Liver (tissue), 8 donors: ENCODE measurements at regions not wholly inside any gene's neighbourhood (a gene's known extent, or its start where the extent isn't known, plus 50 kb on each side); places are given as distances from the start of the nearest gene placed in this dataset.

ENCODE experiments used
- DNase-seq: peaks from one replicate; pipeline ENCODE4 v3.0.0-alpha.2; 2017; ENCODE audit warnings: low spot score
- H3K27ac ChIP-seq, 2 donors: one replicate each; pipeline ENCODE4 v1.7.0; 2013; ENCODE audit warnings: inconsistent platforms in 2 of 2, low read length in 2 of 2, control low read depth in 1 of 2, low read depth in 1 of 2, mild to moderate bottlenecking in 1 of 2
- H3K27me3 ChIP-seq, 4 donors: one replicate each; pipeline versions ENCODE4 v1.6.1 to v1.7.0; 2013; ENCODE audit warnings: low read length in 3 of 4, inconsistent platforms in 1 of 4, mild to moderate bottlenecking in 1 of 4, moderate library complexity in 1 of 4; ENCODE audit not compliant: control insufficient read depth in 4 of 4, insufficient read depth in 4 of 4
- H3K36me3 ChIP-seq, 4 donors: one replicate each; pipeline versions ENCODE4 v1.6.1 to v1.7.0; 2013; ENCODE audit warnings: low read length in 3 of 4, mild to moderate bottlenecking in 3 of 4, low read depth in 1 of 4, moderate library complexity in 1 of 4; ENCODE audit not compliant: control insufficient read depth in 4 of 4, insufficient read depth in 3 of 4
- H3K4me1 ChIP-seq, 4 donors: one replicate each; pipeline versions ENCODE4 v1.6.1 to v1.7.0; 2013; ENCODE audit warnings: low read length in 3 of 4, mild to moderate bottlenecking in 3 of 4, moderate library complexity in 1 of 4; ENCODE audit not compliant: control insufficient read depth in 4 of 4, insufficient read depth in 4 of 4
- H3K4me3 ChIP-seq, 3 donors: one replicate each; pipeline versions ENCODE4 v1.6.1 to v1.7.0; 2013; ENCODE audit warnings: low read length in 3 of 3, control low read depth in 1 of 3, low read depth in 1 of 3, mild to moderate bottlenecking in 1 of 3
- H3K9ac ChIP-seq, 2 donors: one replicate each; pipeline ENCODE4 v1.7.0; 2013; ENCODE audit warnings: low read length in 2 of 2, mild to moderate bottlenecking in 2 of 2, moderate library complexity in 2 of 2, control low read depth in 1 of 2, low read depth in 1 of 2
- H3K9me3 ChIP-seq, 4 donors: one replicate each; pipeline versions ENCODE4 v1.6.1 to v1.7.0; 2013; ENCODE audit warnings: low read length in 3 of 4; ENCODE audit not compliant: control insufficient read depth in 4 of 4
- EGR1 ChIP-seq, 2 donors: IDR thresholded peaks; 2 replicates each; pipeline ENCODE4 v1.6.1; 2016 to 2018; ENCODE audit warnings: antibody characterized with exemption in 2 of 2, low read depth in 2 of 2
- FOXA1 ChIP-seq: IDR thresholded peaks from 2 replicates; pipeline ENCODE4 v1.6.1; 2016; ENCODE audit warnings: antibody characterized with exemption
- FOXA2 ChIP-seq: IDR thresholded peaks from 2 replicates; pipeline ENCODE4 v1.6.1; 2016; ENCODE audit warnings: antibody characterized with exemption
- GABPA ChIP-seq, 2 donors: IDR thresholded peaks in 1 of 2; conservative IDR thresholded peaks in 1 of 2; 2 replicates each; pipeline ENCODE4 v1.6.1; 2016; ENCODE audit warnings: antibody characterized with exemption in 2 of 2, mild to moderate bottlenecking in 1 of 2, moderate library complexity in 1 of 2
- HNF4A ChIP-seq, 2 donors: conservative IDR thresholded peaks; 2 replicates each; pipeline ENCODE4 v1.6.1; 2016; ENCODE audit warnings: antibody characterized with exemption in 2 of 2, mild to moderate bottlenecking in 2 of 2
- HNF4G ChIP-seq: IDR thresholded peaks from 2 replicates; pipeline ENCODE4 v1.6.1; 2016; ENCODE audit warnings: antibody characterized with exemption
- JUND ChIP-seq, 2 donors: IDR thresholded peaks; 2 replicates each; pipeline ENCODE4 v1.6.1; 2016; ENCODE audit warnings: antibody characterized with exemption in 2 of 2
- NR2F2 ChIP-seq: IDR thresholded peaks from 2 replicates; pipeline ENCODE4 v1.6.1; 2016; ENCODE audit warnings: antibody characterized with exemption
- RXRA ChIP-seq, 2 donors: IDR thresholded peaks; 2 replicates each; pipeline ENCODE4 v1.6.1; 2017 to 2018; ENCODE audit warnings: antibody characterized with exemption in 2 of 2, mild to moderate bottlenecking in 1 of 2
- SP1 ChIP-seq: IDR thresholded peaks from 2 replicates; pipeline ENCODE4 v1.6.1; 2018; ENCODE audit warnings: antibody characterized with exemption, mild to moderate bottlenecking
- TAF1 ChIP-seq: conservative IDR thresholded peaks from 2 replicates; pipeline ENCODE4 v1.6.1; 2016; ENCODE audit warnings: antibody characterized with exemption, mild to moderate bottlenecking
- YY1 ChIP-seq: IDR thresholded peaks from 2 replicates; pipeline ENCODE4 v1.6.1; 2016; ENCODE audit warnings: antibody characterized with exemption, mild to moderate bottlenecking
- WGBS: extraction: QIAGEN DNeasy Blood & Tissue Kit; methylation state at CpG from one replicate; pipeline ENCODE4 v1.1.7; 2013; 5-methylcytosine and 5-hydroxymethylcytosine counted together
- TF ChIP-seq, protein P1 (sequence below): fragments of 150-350 bp; IDR thresholded peaks from 2 replicates; pipeline ENCODE4 v1.5.1; 2017; ENCODE audit warnings: improper control_type of control experiment, low read depth, low read length; ENCODE audit not compliant: missing input control
- TF ChIP-seq, protein P2 (sequence below): IDR thresholded peaks from 2 replicates; pipeline ENCODE4 v1.6.1; 2016; ENCODE audit warnings: antibody characterized with exemption
- TF ChIP-seq, protein P3 (sequence below): IDR thresholded peaks from 2 replicates; pipeline ENCODE4 v1.6.1; 2016; ENCODE audit warnings: antibody characterized with exemption, mild to moderate bottlenecking
- donor health status: healthy.
- donor health status: healthy.
- donor health status: healthy.
- donor health status: healthy.
- donor health status: healthy.

DNA sequence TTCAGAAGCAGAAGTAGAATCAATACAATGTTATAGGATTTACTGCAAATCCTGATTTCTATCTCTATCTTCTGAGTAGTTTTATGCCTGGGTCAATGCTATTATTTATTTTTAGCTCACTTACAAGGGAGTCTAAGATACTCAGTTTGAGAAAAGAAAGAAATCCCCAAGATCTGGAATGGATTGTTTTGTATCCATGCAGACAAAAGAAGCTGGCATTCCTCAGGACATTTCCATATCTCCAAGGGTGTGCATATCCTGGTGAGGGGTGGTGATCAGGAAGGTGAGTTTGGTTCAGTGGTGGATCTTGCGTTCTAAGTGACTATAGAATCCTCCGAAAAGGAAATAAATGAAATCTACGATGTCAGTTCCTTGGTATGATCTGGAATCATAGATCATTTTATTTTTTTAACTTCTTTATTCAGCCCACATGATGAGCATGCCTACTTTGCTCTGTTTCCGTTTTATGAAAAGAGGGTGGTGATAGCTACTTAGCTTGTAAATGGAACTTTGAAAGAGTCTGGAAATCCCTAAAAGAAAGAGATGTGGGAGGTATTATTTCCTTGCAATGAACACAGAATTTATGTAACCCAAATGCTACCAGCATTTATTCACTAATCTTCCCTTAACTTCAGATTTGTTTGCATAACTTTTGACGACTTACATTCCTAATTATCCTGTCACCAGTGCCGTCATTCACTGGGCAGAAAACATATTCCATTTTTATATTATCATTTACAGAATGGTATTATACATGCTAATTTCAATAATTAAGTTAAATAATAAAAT lies 81.1 kb upstream of the RAPGEF2 start:
- TF ChIP-seq RXRA (IDR thresholded peaks at IDR 0.05) (no peak), HNF4G (no peak)
- TF ChIP-seq, protein P1, sequence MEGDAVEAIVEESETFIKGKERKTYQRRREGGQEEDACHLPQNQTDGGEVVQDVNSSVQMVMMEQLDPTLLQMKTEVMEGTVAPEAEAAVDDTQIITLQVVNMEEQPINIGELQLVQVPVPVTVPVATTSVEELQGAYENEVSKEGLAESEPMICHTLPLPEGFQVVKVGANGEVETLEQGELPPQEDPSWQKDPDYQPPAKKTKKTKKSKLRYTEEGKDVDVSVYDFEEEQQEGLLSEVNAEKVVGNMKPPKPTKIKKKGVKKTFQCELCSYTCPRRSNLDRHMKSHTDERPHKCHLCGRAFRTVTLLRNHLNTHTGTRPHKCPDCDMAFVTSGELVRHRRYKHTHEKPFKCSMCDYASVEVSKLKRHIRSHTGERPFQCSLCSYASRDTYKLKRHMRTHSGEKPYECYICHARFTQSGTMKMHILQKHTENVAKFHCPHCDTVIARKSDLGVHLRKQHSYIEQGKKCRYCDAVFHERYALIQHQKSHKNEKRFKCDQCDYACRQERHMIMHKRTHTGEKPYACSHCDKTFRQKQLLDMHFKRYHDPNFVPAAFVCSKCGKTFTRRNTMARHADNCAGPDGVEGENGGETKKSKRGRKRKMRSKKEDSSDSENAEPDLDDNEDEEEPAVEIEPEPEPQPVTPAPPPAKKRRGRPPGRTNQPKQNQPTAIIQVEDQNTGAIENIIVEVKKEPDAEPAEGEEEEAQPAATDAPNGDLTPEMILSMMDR: no peak
- no peaks in the 10 kb centered on the region for H3K9me3 ChIP-seq

DNA sequence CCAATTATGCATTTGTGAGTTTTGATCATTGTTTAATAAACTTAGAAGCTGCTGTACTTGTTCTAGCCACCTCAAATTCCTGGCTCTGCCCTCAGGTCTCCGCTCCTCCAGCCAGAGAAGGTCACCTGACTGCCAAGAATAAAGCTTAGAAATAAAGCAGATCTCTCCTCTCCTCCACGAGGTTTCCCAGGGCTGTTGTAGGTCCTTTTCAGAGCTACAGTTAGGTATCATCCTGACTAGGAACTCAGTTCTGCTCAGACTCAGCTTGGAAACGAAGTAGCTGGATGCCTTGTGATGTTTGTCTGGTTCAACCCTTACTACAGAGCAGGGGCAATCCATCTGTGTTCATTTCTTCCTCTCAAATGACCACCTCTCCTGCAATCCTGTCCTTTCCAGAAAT lies 79.1 kb upstream of the RAPGEF2 start:
- no peak for DNase-seq
- no peaks in the 10 kb centered on the region for H3K27me3 ChIP-seq

More for the DNA sequence above, 81.1 kb upstream of the RAPGEF2 start:
- WGBS: 88% methylated on average over 6 of the region's 6 CpGs
- no peak for DNase-seq
- H3K27ac ChIP-seq: no peak overlapping the region
- H3K4me1 ChIP-seq: peaks cover 0 to 6% (median under 1%) of the 10 kb centered on the region in 4 donors
- no peak overlapping the region for H3K4me3 ChIP-seq
- H3K36me3 ChIP-seq: no peaks in the 10 kb centered on the region
- H3K9ac ChIP-seq: no peak overlapping the region
- no peaks in the 10 kb centered on the region for H3K27me3 ChIP-seq

DNA sequence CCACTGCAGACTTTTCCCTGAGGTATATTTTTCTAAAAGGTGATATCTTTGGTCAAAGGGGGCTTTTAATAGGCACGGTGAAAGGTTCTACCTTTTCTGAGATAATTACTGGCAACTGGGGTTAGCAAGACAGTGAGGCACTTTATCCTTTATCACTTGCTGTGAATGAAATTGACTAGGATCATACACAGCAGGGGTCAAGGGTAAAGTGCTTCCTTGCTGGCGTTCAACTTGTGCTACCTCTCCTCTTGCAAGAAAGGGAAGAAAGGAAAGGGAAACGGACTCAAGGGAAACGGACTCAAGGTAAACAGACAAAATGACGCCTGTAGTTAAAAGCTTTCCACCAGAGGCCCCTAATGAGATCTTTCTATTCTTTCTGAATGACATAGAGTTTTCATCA lies 78.6 kb upstream of the RAPGEF2 start:
- Histone ChIP-seq H3K4me3 (no peak overlapping the region), H3K27ac (no peak overlapping the region), H3K36me3 (no peaks in the 10 kb centered on the region), H3K27me3 (no peaks in the 10 kb centered on the region), H3K4me1 (no peaks in the 10 kb centered on the region), H3K9ac (no peak overlapping the region), H3K9me3 (no peaks in the 10 kb centered on the region)
- 68% methylated on average over 5 of the region's 5 CpGs for WGBS
- TF ChIP-seq HNF4G (no peak), RXRA (IDR thresholded peaks at IDR 0.05) (no peak), FOXA2 (no peak), TAF1 (no peak), FOXA1 (no peak), GABPA (IDR thresholded peaks at IDR 0.05 in 1 of 2, conservative IDR thresholded peaks at IDR 0.05 in 1 of 2) (no peak), EGR1 (IDR thresholded peaks at IDR 0.05; ENCODE audit: low read depth in 2 of 2) (no peak), HNF4A (conservative IDR thresholded peaks at IDR 0.05) (no peak), JUND (IDR thresholded peaks at IDR 0.05) (no peak)
- no peak for DNase-seq

More for the DNA sequence above, 79.1 kb upstream of the RAPGEF2 start:
- H3K9me3 ChIP-seq: no peaks in the 10 kb centered on the region
- H3K4me1 ChIP-seq: no peaks in the 10 kb centered on the region
- H3K27ac ChIP-seq: no peak overlapping the region
- 74% methylated on average over 3 of the region's 3 CpGs for WGBS
- H3K36me3 ChIP-seq: no peaks in the 10 kb centered on the region
- TF ChIP-seq NR2F2: no peak
- H3K4me3 ChIP-seq: no peak overlapping the region
- no peak overlapping the region for H3K9ac ChIP-seq

DNA sequence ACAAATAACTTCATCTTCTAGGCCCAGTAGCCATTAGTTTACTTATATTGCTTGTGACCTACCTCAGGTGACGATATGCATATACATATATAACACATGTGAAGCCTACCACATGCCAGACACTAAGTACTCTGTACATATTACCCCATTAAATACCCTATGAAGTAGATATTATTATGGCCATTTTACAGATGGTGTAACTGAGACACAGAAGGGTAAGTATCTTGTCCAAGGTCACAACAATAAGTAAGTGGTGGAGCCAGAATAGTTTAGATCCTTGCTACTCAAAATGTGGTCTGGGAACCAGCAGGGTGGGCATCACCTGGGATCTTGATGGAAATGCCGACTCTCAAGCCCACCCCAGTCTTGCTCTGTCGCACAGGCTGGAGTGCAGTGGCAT lies 78.1 kb upstream of the RAPGEF2 start:
- Histone ChIP-seq H3K9me3 (no peaks in the 10 kb centered on the region), H3K27me3 (no peaks in the 10 kb centered on the region), H3K4me1 (no peaks in the 10 kb centered on the region), H3K4me3 (no peak overlapping the region), H3K36me3 (no peaks in the 10 kb centered on the region), H3K27ac (no peak overlapping the region), H3K9ac (no peak overlapping the region)
- WGBS: 99% methylated on average over 3 of the region's 3 CpGs
- no peak for DNase-seq
- no peak for TF ChIP-seq SP1
- TF ChIP-seq, protein P2, sequence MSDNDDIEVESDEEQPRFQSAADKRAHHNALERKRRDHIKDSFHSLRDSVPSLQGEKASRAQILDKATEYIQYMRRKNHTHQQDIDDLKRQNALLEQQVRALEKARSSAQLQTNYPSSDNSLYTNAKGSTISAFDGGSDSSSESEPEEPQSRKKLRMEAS: no peak
- TF ChIP-seq YY1: no peak
- no peak for TF ChIP-seq FOXA1
- TF ChIP-seq JUND (IDR thresholded peaks at IDR 0.05): no peak
- TF ChIP-seq, protein P1: no peak
- TF ChIP-seq RXRA (IDR thresholded peaks at IDR 0.05): no peak
- TF ChIP-seq, protein P3, sequence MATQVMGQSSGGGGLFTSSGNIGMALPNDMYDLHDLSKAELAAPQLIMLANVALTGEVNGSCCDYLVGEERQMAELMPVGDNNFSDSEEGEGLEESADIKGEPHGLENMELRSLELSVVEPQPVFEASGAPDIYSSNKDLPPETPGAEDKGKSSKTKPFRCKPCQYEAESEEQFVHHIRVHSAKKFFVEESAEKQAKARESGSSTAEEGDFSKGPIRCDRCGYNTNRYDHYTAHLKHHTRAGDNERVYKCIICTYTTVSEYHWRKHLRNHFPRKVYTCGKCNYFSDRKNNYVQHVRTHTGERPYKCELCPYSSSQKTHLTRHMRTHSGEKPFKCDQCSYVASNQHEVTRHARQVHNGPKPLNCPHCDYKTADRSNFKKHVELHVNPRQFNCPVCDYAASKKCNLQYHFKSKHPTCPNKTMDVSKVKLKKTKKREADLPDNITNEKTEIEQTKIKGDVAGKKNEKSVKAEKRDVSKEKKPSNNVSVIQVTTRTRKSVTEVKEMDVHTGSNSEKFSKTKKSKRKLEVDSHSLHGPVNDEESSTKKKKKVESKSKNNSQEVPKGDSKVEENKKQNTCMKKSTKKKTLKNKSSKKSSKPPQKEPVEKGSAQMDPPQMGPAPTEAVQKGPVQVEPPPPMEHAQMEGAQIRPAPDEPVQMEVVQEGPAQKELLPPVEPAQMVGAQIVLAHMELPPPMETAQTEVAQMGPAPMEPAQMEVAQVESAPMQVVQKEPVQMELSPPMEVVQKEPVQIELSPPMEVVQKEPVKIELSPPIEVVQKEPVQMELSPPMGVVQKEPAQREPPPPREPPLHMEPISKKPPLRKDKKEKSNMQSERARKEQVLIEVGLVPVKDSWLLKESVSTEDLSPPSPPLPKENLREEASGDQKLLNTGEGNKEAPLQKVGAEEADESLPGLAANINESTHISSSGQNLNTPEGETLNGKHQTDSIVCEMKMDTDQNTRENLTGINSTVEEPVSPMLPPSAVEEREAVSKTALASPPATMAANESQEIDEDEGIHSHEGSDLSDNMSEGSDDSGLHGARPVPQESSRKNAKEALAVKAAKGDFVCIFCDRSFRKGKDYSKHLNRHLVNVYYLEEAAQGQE: no peak
- TF ChIP-seq NR2F2: no peak
- no peak for TF ChIP-seq EGR1 (IDR thresholded peaks at IDR 0.05; ENCODE audit: low read depth in 2 of 2)
